H1 (cell line): ENCODE measurements at regions not wholly inside any gene's neighbourhood (a gene's known extent, or its start where the extent isn't known, plus 50 kb on each side); places are given as distances from the start of the nearest gene placed in this dataset.

Source experiments
- EP300 ChIP-seq, 2 experiments: IDR thresholded peaks; 1 replicate in 1 of 2; 2 replicates in 1 of 2; pipeline ENCODE4 v1.6.1; 2011 to 2012; ENCODE audit warnings: low read depth in 2 of 2, low read length in 2 of 2, mild to moderate bottlenecking in 2 of 2, borderline replicate concordance in 1 of 2, inconsistent platforms in 1 of 2, moderate library complexity in 1 of 2
- EZH2 ChIP-seq: fragments of 200-600 bp; sonication (generic); IDR thresholded peaks from 2 replicates; pipeline ENCODE4 v1.7.1; 2012; ENCODE audit warnings: low read depth, mild to moderate bottlenecking, moderate library complexity, low read length, inconsistent platforms; ENCODE audit not compliant: severe bottlenecking
- JUND ChIP-seq: IDR thresholded peaks from 2 replicates; pipeline ENCODE4 v1.6.1; 2011; ENCODE audit warnings: mild to moderate bottlenecking, improper control_type of control experiment, low read length
- POLR2A ChIP-seq, 2 experiments: IDR thresholded peaks; 1 replicate in 1 of 2; 2 replicates in 1 of 2; pipeline ENCODE4 v1.6.1; 2011; ENCODE audit warnings: low read depth in 2 of 2, low read length in 2 of 2, mild to moderate bottlenecking in 2 of 2; ENCODE audit errors: control extremely low read depth in 1 of 2
- USF2 ChIP-seq: IDR thresholded peaks from 2 replicates; pipeline ENCODE4 v1.6.1; 2011; ENCODE audit warnings: low read length, improper control_type of control experiment

DNA sequence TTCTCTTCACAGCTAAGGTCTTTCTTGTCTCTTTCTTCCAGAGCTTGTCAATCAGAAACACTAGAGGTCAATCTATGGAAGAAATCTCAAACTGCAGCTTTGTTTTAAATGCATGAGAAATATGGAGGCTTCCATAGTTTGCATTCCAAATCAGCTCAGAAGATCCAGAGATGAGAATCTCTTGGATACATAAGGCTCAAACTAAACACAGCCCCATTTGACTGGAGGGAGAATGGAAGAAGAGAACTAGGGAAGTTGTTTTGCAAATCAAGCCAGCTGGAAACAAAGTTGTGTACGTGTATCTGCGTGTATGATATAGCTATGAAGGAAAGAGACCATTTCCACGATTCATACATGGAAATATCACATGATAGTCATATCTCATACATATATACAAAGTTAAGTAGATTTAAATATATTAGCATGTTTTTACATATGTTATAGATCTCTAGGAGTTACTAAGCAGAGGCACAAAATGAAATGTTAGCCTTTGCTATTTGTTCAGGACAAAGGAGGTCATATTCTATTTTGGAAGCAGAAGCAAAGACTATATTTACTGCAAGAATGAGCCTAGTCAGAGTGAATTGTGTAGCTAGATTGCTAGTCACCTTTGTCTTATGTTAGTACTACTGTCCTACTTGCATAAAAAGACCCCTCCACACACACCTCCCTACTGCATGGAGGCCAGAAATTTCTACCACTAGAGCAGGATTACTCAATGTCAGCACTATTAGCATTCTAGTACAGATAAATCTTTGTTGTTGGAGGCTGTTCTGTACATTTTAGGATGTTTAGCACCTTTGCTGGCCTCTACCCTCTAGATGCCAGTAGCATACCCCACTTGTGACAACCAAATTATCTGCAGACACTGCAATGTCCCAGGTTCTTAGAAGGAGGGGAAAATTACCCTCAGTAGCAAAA, 303.5 kb upstream of the CHAC2 start:
- TF ChIP-seq POLR2A (IDR thresholded peaks at IDR 0.05; ENCODE audit: control extremely low read depth in 1 of 2, low read depth in 2 of 2, low read length in 2 of 2) (no peak), USF2 (no peak), EZH2 (no peak), JUND (no peak), EP300 (IDR thresholded peaks at IDR 0.05; ENCODE audit: borderline replicate concordance in 1 of 2, low read depth in 2 of 2, low read length in 2 of 2) (no peak)
